C4-2B (cell line): ENCODE measurements at regions not wholly inside any gene's neighbourhood (a gene's known extent, or its start where the extent isn't known, plus 50 kb on each side); places are given as distances from the start of the nearest gene placed in this dataset.

Source experiments
- ZFX ChIP-seq: fragments of 450-650 bp; IDR thresholded peaks from 2 replicates; pipeline ENCODE4 v1.6.1; 2017
- TF ChIP-seq, protein P1 (sequence below): fragments of 450-650 bp; conservative IDR thresholded peaks from 2 replicates; pipeline ENCODE4 v1.5.1; 2017; ENCODE audit warnings: mild to moderate bottlenecking

DNA sequence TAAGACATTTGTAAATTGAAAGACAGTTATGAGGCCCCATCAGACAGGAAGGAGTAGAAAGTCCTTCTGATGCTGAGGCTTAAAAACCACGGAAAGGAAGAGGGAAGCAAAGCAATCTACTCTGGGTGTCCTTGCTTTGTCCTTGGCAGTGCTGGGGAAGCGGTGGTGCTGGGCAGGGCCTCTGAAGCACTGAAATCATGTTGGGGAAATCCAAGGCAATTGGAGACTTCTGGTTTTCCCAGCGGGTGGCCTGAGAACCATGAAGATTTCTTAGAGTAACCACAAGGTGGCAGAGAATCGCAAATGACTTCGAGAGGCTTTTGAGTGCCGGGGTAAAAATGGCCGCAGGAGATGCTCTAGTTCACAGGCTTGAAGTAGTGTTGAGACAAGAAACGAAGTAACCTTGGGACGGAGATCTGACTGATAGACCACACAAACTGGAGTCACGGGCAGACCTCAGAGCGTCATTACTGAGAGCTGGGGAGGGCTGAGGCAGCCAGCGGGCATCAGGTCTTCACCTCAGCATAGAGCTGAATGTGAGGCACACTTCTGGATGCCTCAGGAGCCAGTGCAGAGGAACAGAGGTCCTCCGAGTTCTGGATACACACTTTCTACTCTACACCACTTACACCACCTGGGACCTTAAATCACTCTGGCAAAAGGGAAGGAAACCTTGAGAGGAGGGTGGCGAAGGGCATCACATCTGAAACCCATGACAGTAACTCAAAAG is 130.7 kb upstream of the GPRIN3 start:
- TF ChIP-seq, protein P1, sequence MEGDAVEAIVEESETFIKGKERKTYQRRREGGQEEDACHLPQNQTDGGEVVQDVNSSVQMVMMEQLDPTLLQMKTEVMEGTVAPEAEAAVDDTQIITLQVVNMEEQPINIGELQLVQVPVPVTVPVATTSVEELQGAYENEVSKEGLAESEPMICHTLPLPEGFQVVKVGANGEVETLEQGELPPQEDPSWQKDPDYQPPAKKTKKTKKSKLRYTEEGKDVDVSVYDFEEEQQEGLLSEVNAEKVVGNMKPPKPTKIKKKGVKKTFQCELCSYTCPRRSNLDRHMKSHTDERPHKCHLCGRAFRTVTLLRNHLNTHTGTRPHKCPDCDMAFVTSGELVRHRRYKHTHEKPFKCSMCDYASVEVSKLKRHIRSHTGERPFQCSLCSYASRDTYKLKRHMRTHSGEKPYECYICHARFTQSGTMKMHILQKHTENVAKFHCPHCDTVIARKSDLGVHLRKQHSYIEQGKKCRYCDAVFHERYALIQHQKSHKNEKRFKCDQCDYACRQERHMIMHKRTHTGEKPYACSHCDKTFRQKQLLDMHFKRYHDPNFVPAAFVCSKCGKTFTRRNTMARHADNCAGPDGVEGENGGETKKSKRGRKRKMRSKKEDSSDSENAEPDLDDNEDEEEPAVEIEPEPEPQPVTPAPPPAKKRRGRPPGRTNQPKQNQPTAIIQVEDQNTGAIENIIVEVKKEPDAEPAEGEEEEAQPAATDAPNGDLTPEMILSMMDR = peak; percentile 63
- no peak for TF ChIP-seq ZFX
